DMS 273 (cell line): ENCODE measurements at regions not wholly inside any gene's neighbourhood (a gene's known extent, or its start where the extent isn't known, plus 50 kb on each side); places are given as distances from the start of the nearest gene placed in this dataset.
A peak's percentile ranks its signal among the peaks of the same experiment; 100 is the strongest.

Experiments used
- DNase-seq: peaks from one replicate; lab custom pipeline; 2025; ENCODE audit not compliant: unreplicated experiment; lab: John Stamatoyannopoulos, UW

DNA sequence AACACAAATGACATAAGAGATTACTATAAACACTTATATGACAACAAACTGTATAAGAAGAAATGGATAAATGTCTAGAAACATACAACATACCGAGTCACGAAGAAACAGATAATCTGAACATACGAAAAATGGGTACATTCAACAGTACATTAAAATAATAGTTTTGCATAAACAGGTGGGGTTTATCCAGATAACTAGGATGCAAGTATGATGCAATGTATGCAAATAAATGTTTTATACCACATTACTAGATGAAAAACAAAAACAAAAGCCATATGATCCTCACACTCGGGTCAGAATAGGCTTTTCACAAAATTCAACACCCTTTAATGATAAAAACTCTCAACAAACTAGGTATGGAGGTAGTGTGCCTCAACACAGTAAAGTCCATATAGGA is 1585.7 kb downstream of the BRINP3 start:
- no peak for DNase-seq

GRCh38 chr1:188895611-188896010 is 1582.1 kb downstream of the BRINP3 start:
- no peak for DNase-seq

DNA sequence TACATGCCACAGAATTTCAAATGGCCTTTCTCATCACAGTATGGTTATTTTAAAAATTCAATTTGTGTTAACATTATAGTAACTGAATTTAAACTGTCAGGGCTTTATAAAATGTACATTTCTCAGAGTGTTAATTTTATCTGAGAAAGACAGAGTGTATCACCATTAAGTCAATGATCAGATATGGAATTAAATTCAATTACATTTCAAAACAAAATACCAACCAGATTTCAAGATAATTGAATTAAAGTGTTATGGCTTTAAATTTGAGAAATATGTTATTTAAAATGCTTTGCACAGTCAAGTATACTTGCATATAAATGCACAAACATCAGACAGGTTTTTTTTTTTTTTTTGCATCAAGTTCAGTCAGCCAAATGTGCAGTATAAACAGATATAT is 1574.4 kb downstream of the BRINP3 start:
- no peak for DNase-seq

- no peak for DNase-seq
Observed at GRCh38 chr1:188904201-188904600, 1573.5 kb downstream of the BRINP3 start.

GRCh38 chr1:188906921-188907641 is 1570.6 kb downstream of the BRINP3 start:
- no peak for DNase-seq

- DNase-seq: no peak
Observed at GRCh38 chr1:188930382-188930781, 1547.3 kb downstream of the BRINP3 start.

GRCh38 chr1:188931506-188931905 is 1546.2 kb downstream of the BRINP3 start:
- DNase-seq: no peak

DNA sequence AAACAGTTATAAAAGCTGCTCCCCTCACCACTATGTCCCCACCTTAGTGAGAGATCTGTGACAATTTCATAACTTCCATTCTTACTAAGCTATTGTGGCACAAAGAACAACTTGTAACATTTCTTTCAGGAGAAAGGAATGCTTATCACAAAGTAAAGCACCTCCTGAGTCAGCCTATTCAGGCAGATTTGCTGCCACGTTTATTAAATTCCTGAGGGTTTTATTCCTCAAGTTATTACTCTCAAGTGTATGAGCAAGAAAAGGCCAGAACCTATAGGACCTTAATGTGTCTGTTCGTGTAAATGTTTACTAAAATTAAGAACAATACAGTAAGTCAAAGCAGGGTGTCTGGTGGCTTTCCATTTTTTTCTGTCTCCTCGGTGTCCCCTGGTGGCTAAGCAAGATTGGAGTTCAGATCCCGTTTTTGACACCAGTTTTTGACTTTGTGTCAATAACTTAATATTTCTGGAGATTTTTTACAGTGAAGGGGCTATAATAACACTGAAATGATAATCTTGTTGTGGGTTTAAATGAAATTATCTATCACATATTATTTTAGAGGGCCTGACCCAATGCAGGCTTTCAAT is 1539.6 kb downstream of the BRINP3 start:
- DNase-seq: peak; percentile 48

DNA sequence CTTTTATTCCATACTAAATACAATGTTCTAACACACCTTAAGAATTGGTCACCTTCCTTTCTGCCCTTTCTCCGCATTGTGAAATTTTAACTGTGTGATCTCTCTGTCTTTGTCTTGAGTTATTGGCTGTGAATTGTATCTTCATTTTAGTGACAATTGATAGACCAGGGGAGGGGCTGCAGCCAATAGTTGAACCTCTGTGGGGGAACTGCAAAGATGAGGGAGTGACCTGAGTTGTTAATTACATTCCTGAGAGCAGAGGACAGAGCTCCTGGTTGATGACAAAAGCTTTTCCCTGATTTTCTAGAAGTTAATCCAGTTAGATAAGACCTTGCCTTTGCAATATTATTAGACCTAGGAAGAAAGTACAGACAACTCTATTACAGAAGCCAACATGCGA is 1535.7 kb downstream of the BRINP3 start:
- DNase-seq: no peak

DNA sequence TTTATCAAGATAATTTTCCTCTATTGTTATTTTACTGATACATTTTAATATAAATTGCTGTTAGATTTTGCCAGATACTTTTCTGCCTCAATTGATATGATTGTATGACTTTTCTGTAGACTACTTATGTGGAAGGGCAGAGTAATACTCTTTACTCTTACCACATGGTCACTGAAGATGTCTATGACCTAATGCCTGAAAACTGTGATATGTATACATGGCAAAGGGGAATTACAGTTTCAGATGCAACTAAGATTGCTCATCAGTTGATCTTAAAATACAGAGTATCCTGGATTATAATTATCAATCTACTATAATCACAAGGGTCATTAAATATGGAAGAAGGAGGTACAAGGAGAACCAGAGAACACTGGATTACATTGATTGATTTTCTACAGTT is 1528.0 kb downstream of the BRINP3 start:
- DNase-seq: no peak

GRCh38 chr1:188958461-188959115 is 1519.1 kb downstream of the BRINP3 start:
- no peak for DNase-seq

DNA sequence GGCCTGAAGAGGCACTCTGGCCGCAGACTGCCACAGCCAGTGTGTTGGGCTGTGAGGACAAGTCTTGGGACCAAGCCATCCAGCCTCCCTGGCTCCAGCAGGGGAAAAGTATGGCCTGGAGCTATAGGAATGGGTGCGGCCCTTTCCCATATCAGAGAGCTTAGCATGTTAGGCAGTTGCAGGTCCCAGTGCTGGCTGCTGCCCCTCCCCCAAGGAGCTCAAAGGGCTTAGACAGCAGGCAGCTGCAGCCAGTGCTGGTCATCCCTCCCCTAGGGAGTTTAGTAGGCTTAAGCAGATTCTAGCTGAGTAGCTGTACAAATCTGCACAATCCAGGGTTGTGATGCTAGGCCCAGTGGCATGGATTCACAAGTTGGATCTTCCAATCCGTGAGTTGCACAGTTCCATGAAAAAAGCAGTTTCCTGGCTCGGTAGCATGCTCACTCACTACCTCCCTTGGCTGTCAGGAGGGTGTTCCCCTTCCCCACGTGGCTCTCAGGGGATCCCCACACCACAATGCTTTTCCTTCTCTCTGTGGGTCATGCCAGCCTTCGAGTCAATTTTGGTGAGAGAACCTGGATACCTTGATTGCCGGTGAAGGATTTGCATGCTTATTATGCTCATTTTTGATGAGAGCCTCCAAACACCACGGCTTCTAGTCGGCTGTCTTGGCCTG is 1490.8 kb downstream of the BRINP3 start:
- no peak for DNase-seq

GRCh38 chr1:188988589-188988988 is 1489.1 kb downstream of the BRINP3 start:
- no peak for DNase-seq

DNA sequence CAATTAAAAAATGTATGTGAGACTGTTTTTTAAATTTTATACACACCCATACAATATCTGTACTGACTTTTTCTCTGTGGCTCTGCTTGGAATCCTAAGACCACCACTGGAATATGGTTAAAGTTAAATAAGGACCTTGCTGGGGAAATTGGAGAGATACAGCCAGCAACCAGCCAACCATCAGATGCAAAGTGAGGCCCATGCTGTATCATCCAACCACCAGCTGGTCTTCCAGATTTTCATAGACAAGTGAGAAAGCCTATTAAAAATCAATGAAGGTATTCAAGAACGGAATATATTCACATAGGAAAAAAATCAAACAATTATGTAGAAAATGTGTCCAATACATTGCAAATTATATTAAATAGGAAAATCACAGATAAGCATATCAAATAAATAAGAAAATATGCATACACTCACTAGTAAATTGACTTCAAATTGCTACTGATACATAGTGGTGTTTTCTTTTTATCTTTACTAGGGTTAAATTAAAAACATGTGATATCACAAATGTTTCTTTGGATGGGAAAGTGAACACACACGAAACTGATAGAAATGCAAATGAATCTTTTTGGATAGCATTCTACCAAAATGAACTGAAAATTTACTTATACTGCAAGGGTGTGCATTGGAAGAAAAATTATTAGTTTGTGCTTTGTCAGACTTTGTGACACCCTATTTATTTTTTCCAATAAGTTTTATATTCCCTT is 1486.3 kb downstream of the BRINP3 start:
- no peak for DNase-seq

GRCh38 chr1:189007824-189008223 is 1469.8 kb downstream of the BRINP3 start:
- no peak for DNase-seq

- DNase-seq: no peak
Observed at GRCh38 chr1:189021577-189021976, 1456.1 kb downstream of the BRINP3 start.

DNA sequence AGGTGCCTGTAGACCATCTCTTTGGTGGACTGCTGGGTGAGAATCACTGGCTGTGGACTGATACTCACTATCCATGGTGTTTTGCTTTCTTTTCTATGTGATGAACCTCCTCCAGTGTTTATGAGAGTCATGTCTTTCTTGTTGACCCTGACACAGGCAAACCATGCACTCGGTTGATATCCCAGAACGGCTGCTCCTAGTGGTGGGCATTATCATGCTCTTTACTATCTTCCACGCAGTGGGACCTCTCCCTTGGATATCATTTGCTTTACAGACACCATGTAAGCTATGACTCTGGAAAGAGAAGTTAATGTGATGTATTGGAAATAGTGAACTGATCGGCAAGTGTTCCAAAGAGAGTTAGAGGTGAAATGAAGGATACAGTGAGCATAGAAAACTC is 1455.6 kb downstream of the BRINP3 start:
- no peak for DNase-seq

DNA sequence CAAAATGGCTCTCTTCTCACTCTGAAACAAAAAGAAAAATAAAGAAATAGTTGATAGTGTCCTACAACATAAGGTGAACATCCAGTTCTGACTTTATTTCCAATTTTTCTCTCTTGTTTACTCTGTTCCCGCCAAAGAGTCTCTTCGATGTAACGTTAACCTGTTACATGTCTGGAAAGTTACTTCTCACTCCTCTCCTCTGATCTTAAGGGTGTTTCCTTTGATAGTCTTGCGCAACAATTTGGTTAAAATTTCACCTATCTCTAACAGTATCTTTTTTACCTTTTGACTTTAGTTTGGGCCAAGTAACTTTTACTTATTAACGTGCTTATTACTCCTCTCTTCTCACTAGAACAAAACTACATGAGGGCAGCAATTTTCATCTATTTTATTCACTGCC is 1450.2 kb downstream of the BRINP3 start:
- no peak for DNase-seq

- no peak for DNase-seq
Observed at GRCh38 chr1:189033169-189033568, 1444.5 kb downstream of the BRINP3 start.

GRCh38 chr1:189036628-189037027 is 1441.0 kb downstream of the BRINP3 start:
- DNase-seq: no peak

GRCh38 chr1:189046127-189046526 is 1431.5 kb downstream of the BRINP3 start:
- no peak for DNase-seq
